ENCODE measurements at regions not wholly inside any gene's neighbourhood (a gene's known extent, or its start where the extent isn't known, plus 50 kb on each side); places are given as distances from the start of the nearest gene placed in this dataset.

GRCh38 chr2:34345030-34345429 lies 745.9 kb upstream of the FAM98A start:
- H3K4me1 ChIP-seq (ENCODE audit: control insufficient read depth in 1 of 2, insufficient read depth in 2 of 2, low read length in 2 of 2) = no peaks in the 10 kb centered on the region
- H3K4me3 ChIP-seq (ENCODE audit: low read depth in 1 of 2, low read length in 2 of 2) = no peak overlapping the region
- no peaks in the 10 kb centered on the region for H3K27me3 ChIP-seq (ENCODE audit: low read depth, low read length)
- no peaks in the 10 kb centered on the region for H3K9me3 ChIP-seq (ENCODE audit: control insufficient read depth in 1 of 2, low read length in 2 of 2)
- no peak overlapping the region for H3K27ac ChIP-seq (ENCODE audit: low read length)
- H3K36me3 ChIP-seq (ENCODE audit: control insufficient read depth in 1 of 2, insufficient read depth in 2 of 2, low read length in 2 of 2) = no peaks in the 10 kb centered on the region

GRCh38 chr2:34340307-34340706 lies 741.2 kb upstream of the FAM98A start:
- Histone ChIP-seq H3K4me1 (ENCODE audit: control insufficient read depth in 1 of 2, insufficient read depth in 2 of 2, low read length in 2 of 2) (no peaks in the 10 kb centered on the region), H3K4me3 (ENCODE audit: low read depth in 1 of 2, low read length in 2 of 2) (no peak overlapping the region), H3K36me3 (ENCODE audit: control insufficient read depth in 1 of 2, insufficient read depth in 2 of 2, low read length in 2 of 2) (no peaks in the 10 kb centered on the region), H3K27ac (ENCODE audit: low read length) (no peak overlapping the region), H3K27me3 (ENCODE audit: low read depth, low read length) (no peaks in the 10 kb centered on the region), H3K9me3 (ENCODE audit: control insufficient read depth in 1 of 2, low read length in 2 of 2) (no peaks in the 10 kb centered on the region)

GRCh38 chr2:34337735-34338134 lies 738.6 kb upstream of the FAM98A start:
- Histone ChIP-seq H3K4me1 (ENCODE audit: control insufficient read depth in 1 of 2, insufficient read depth in 2 of 2, low read length in 2 of 2) (no peaks in the 10 kb centered on the region), H3K4me3 (ENCODE audit: low read depth in 1 of 2, low read length in 2 of 2) (no peak overlapping the region), H3K27ac (ENCODE audit: low read length) (no peak overlapping the region), H3K27me3 (ENCODE audit: low read depth, low read length) (no peaks in the 10 kb centered on the region), H3K9me3 (ENCODE audit: control insufficient read depth in 1 of 2, low read length in 2 of 2) (no peaks in the 10 kb centered on the region), H3K36me3 (ENCODE audit: control insufficient read depth in 1 of 2, insufficient read depth in 2 of 2, low read length in 2 of 2) (no peaks in the 10 kb centered on the region)

- Histone ChIP-seq H3K4me3 (ENCODE audit: low read depth in 1 of 2, low read length in 2 of 2) (no peak overlapping the region), H3K27me3 (ENCODE audit: low read depth, low read length) (no peaks in the 10 kb centered on the region), H3K27ac (ENCODE audit: low read length) (no peak overlapping the region), H3K9me3 (ENCODE audit: control insufficient read depth in 1 of 2, low read length in 2 of 2) (no peaks in the 10 kb centered on the region), H3K4me1 (ENCODE audit: control insufficient read depth in 1 of 2, insufficient read depth in 2 of 2, low read length in 2 of 2) (no peaks in the 10 kb centered on the region), H3K36me3 (ENCODE audit: control insufficient read depth in 1 of 2, insufficient read depth in 2 of 2, low read length in 2 of 2) (no peaks in the 10 kb centered on the region)
Measured at GRCh38 chr2:34332813-34333212, 733.7 kb upstream of the FAM98A start.

- no peaks in the 10 kb centered on the region for H3K9me3 ChIP-seq (ENCODE audit: control insufficient read depth in 1 of 2, low read length in 2 of 2)
- H3K27ac ChIP-seq (ENCODE audit: low read length) = no peak overlapping the region
- no peak overlapping the region for H3K4me3 ChIP-seq (ENCODE audit: low read depth in 1 of 2, low read length in 2 of 2)
- H3K4me1 ChIP-seq (ENCODE audit: control insufficient read depth in 1 of 2, insufficient read depth in 2 of 2, low read length in 2 of 2) = no peaks in the 10 kb centered on the region
- H3K36me3 ChIP-seq (ENCODE audit: control insufficient read depth in 1 of 2, insufficient read depth in 2 of 2, low read length in 2 of 2) = no peaks in the 10 kb centered on the region
- no peaks in the 10 kb centered on the region for H3K27me3 ChIP-seq (ENCODE audit: low read depth, low read length)
Measured at GRCh38 chr2:34320056-34320455, 721.0 kb upstream of the FAM98A start.

GRCh38 chr2:34317797-34318196 lies 718.7 kb upstream of the FAM98A start:
- Histone ChIP-seq H3K27me3 (ENCODE audit: low read depth, low read length) (no peaks in the 10 kb centered on the region), H3K4me3 (ENCODE audit: low read depth in 1 of 2, low read length in 2 of 2) (no peak overlapping the region), H3K27ac (ENCODE audit: low read length) (no peak overlapping the region), H3K36me3 (ENCODE audit: control insufficient read depth in 1 of 2, insufficient read depth in 2 of 2, low read length in 2 of 2) (no peaks in the 10 kb centered on the region), H3K9me3 (ENCODE audit: control insufficient read depth in 1 of 2, low read length in 2 of 2) (no peaks in the 10 kb centered on the region), H3K4me1 (ENCODE audit: control insufficient read depth in 1 of 2, insufficient read depth in 2 of 2, low read length in 2 of 2) (no peaks in the 10 kb centered on the region)

- Histone ChIP-seq H3K9me3 (ENCODE audit: control insufficient read depth in 1 of 2, low read length in 2 of 2) (no peaks in the 10 kb centered on the region), H3K27ac (ENCODE audit: low read length) (no peak overlapping the region), H3K4me3 (ENCODE audit: low read depth in 1 of 2, low read length in 2 of 2) (no peak overlapping the region), H3K36me3 (ENCODE audit: control insufficient read depth in 1 of 2, insufficient read depth in 2 of 2, low read length in 2 of 2) (no peaks in the 10 kb centered on the region), H3K27me3 (ENCODE audit: low read depth, low read length) (no peaks in the 10 kb centered on the region), H3K4me1 (ENCODE audit: control insufficient read depth in 1 of 2, insufficient read depth in 2 of 2, low read length in 2 of 2) (no peaks in the 10 kb centered on the region)
Measured at GRCh38 chr2:34316788-34317187, 717.7 kb upstream of the FAM98A start.

- Histone ChIP-seq H3K36me3 (ENCODE audit: control insufficient read depth in 1 of 2, insufficient read depth in 2 of 2, low read length in 2 of 2) (no peaks in the 10 kb centered on the region), H3K27me3 (ENCODE audit: low read depth, low read length) (no peaks in the 10 kb centered on the region), H3K27ac (ENCODE audit: low read length) (no peak overlapping the region), H3K4me1 (ENCODE audit: control insufficient read depth in 1 of 2, insufficient read depth in 2 of 2, low read length in 2 of 2) (no peaks in the 10 kb centered on the region), H3K9me3 (ENCODE audit: control insufficient read depth in 1 of 2, low read length in 2 of 2) (peaks cover 0 to 3% of the 10 kb centered on the region in 2 donors), H3K4me3 (ENCODE audit: low read depth in 1 of 2, low read length in 2 of 2) (no peak overlapping the region)
Measured at GRCh38 chr2:34311816-34312215, 712.7 kb upstream of the FAM98A start.

GRCh38 chr2:34308140-34308539 lies 709.0 kb upstream of the FAM98A start:
- Histone ChIP-seq H3K9me3 (ENCODE audit: control insufficient read depth in 1 of 2, low read length in 2 of 2) (peaks cover 0 to 3% of the 10 kb centered on the region in 2 donors), H3K4me3 (ENCODE audit: low read depth in 1 of 2, low read length in 2 of 2) (no peak overlapping the region), H3K27me3 (ENCODE audit: low read depth, low read length) (no peaks in the 10 kb centered on the region), H3K27ac (ENCODE audit: low read length) (no peak overlapping the region), H3K36me3 (ENCODE audit: control insufficient read depth in 1 of 2, insufficient read depth in 2 of 2, low read length in 2 of 2) (no peaks in the 10 kb centered on the region), H3K4me1 (ENCODE audit: control insufficient read depth in 1 of 2, insufficient read depth in 2 of 2, low read length in 2 of 2) (no peaks in the 10 kb centered on the region)

- no peak overlapping the region for H3K27ac ChIP-seq (ENCODE audit: low read length)
- H3K36me3 ChIP-seq (ENCODE audit: control insufficient read depth in 1 of 2, insufficient read depth in 2 of 2, low read length in 2 of 2) = no peaks in the 10 kb centered on the region
- H3K4me1 ChIP-seq (ENCODE audit: control insufficient read depth in 1 of 2, insufficient read depth in 2 of 2, low read length in 2 of 2) = no peaks in the 10 kb centered on the region
- peaks cover 0 to 3% of the 10 kb centered on the region in 2 donors for H3K9me3 ChIP-seq (ENCODE audit: control insufficient read depth in 1 of 2, low read length in 2 of 2)
- no peak overlapping the region for H3K4me3 ChIP-seq (ENCODE audit: low read depth in 1 of 2, low read length in 2 of 2)
- H3K27me3 ChIP-seq (ENCODE audit: low read depth, low read length) = no peaks in the 10 kb centered on the region
Measured at GRCh38 chr2:34307636-34308035, 708.5 kb upstream of the FAM98A start.

GRCh38 chr2:34306745-34307144 lies 707.6 kb upstream of the FAM98A start:
- peaks cover 0 to 3% of the 10 kb centered on the region in 2 donors for H3K9me3 ChIP-seq (ENCODE audit: control insufficient read depth in 1 of 2, low read length in 2 of 2)
- H3K27ac ChIP-seq (ENCODE audit: low read length) = no peak overlapping the region
- no peaks in the 10 kb centered on the region for H3K27me3 ChIP-seq (ENCODE audit: low read depth, low read length)
- H3K4me1 ChIP-seq (ENCODE audit: control insufficient read depth in 1 of 2, insufficient read depth in 2 of 2, low read length in 2 of 2) = no peaks in the 10 kb centered on the region
- H3K36me3 ChIP-seq (ENCODE audit: control insufficient read depth in 1 of 2, insufficient read depth in 2 of 2, low read length in 2 of 2) = no peaks in the 10 kb centered on the region
- no peak overlapping the region for H3K4me3 ChIP-seq (ENCODE audit: low read depth in 1 of 2, low read length in 2 of 2)

- Histone ChIP-seq H3K27me3 (ENCODE audit: low read depth, low read length) (no peaks in the 10 kb centered on the region), H3K36me3 (ENCODE audit: control insufficient read depth in 1 of 2, insufficient read depth in 2 of 2, low read length in 2 of 2) (no peaks in the 10 kb centered on the region), H3K27ac (ENCODE audit: low read length) (no peak overlapping the region), H3K9me3 (ENCODE audit: control insufficient read depth in 1 of 2, low read length in 2 of 2) (peaks cover 0 to 3% of the 10 kb centered on the region in 2 donors), H3K4me1 (ENCODE audit: control insufficient read depth in 1 of 2, insufficient read depth in 2 of 2, low read length in 2 of 2) (no peaks in the 10 kb centered on the region), H3K4me3 (ENCODE audit: low read depth in 1 of 2, low read length in 2 of 2) (no peak overlapping the region)
Measured at GRCh38 chr2:34305587-34305986, 706.5 kb upstream of the FAM98A start.
